ENCODE measurements at regions not wholly inside any gene's neighbourhood (a gene's known extent, or its start where the extent isn't known, plus 50 kb on each side); places are given as distances from the start of the nearest gene placed in this dataset.

DNA sequence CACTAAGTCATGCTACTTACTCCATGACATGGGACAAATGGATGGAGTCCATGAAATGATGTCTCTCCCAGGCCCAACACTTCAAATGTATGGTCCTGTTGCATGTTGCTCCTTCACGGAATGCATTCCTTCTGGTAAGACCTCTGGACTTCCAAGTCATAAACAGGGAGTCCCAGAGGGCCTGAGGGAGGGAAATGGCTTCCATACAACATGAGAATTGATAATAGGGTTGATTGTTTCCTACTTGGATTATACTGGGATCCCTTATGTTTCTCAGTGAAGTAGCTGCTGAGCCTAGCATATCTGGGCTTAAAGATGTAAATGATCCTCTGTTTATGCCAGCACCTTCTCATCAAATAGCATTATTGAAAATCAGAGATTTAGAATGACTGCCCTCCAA is 104.2 kb upstream of the MAGI3 start:
- TF ChIP-seq, protein P1, sequence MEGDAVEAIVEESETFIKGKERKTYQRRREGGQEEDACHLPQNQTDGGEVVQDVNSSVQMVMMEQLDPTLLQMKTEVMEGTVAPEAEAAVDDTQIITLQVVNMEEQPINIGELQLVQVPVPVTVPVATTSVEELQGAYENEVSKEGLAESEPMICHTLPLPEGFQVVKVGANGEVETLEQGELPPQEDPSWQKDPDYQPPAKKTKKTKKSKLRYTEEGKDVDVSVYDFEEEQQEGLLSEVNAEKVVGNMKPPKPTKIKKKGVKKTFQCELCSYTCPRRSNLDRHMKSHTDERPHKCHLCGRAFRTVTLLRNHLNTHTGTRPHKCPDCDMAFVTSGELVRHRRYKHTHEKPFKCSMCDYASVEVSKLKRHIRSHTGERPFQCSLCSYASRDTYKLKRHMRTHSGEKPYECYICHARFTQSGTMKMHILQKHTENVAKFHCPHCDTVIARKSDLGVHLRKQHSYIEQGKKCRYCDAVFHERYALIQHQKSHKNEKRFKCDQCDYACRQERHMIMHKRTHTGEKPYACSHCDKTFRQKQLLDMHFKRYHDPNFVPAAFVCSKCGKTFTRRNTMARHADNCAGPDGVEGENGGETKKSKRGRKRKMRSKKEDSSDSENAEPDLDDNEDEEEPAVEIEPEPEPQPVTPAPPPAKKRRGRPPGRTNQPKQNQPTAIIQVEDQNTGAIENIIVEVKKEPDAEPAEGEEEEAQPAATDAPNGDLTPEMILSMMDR (IDR thresholded peaks at IDR 0.05; ENCODE audit: insufficient read depth, low read depth, low read length): no peak
- DNase-seq (ENCODE audit: low read depth): no peak
- no peak overlapping the region for H3K4me3 ChIP-seq (ENCODE audit: low read depth, low read length)

DNA sequence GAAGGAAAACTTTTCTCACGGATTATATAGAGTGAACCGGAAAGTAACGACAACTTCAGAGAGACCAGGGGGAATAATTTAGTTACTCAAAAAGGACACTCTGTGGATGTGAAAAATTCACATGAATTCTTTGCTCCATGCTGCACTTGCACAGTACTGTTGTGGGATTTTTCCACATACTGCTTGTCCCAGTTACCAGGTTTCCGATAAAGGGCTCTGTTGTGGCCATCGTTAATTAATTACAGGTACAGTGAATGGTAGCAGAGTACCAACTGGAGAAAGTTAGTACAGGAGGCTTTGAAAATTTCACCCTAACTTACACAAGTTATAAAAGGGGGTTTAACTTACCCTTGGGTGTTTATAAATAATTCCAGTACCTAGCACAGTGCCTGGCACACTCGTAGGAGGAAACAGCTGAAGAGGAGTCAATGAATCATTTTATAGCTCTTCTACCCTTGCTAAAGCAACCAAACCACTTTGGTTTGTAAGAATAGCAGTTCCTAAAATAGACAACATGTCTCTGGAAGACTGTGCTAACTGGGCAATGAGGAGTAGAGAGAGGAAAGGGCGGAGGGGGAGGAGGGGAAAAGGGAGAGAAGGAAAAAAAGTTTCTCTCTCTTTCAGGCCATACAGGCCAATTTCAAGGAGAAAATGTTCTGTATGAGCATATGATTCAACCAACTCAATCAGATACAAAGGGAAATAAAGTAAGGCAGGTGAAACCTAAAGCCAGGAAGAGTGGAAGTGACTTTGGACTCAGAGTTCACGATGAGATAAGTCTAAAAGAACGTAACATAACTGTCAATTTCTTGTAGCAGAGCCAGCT is 98.3 kb upstream of the MAGI3 start:
- TF ChIP-seq, protein P1 (IDR thresholded peaks at IDR 0.05; ENCODE audit: insufficient read depth, low read depth, low read length): no peak
- H3K4me3 ChIP-seq (ENCODE audit: low read depth, low read length): no peak overlapping the region
- no peak for DNase-seq (ENCODE audit: low read depth)

DNA sequence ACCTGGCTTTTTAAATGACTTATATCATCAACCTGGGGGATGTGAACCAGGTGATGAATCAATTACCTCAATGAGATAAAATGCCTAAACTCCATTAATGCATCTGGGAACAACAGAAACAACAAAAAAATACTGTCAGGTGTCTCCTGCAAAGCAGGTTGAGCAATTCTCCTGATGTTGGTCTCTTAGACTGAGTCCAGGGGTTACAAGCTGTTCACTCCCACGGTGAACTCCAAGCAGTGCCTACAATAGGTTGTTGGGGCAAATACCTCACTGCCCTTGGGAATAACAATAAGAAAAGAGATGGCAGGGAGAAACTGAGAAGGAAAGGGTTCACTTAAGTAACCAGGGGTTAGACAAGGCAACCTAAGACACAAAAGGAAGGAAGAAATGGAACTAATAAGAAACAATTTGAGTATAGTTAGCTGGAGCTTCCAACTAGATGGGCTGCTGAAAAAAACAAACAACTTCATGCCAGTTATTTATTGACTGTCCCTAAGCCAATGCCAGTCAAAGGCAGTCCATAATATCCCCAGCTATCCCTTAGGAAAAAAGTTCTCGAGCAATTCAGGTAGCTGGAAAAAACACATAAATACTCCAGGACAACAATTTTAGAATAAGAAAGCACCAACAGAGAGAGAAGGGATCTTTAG is 97.6 kb upstream of the MAGI3 start:
- DNase-seq (ENCODE audit: low read depth): no peak
- H3K4me3 ChIP-seq (ENCODE audit: low read depth, low read length): no peak overlapping the region
- TF ChIP-seq, protein P1 (IDR thresholded peaks at IDR 0.05; ENCODE audit: insufficient read depth, low read depth, low read length): no peak

DNA sequence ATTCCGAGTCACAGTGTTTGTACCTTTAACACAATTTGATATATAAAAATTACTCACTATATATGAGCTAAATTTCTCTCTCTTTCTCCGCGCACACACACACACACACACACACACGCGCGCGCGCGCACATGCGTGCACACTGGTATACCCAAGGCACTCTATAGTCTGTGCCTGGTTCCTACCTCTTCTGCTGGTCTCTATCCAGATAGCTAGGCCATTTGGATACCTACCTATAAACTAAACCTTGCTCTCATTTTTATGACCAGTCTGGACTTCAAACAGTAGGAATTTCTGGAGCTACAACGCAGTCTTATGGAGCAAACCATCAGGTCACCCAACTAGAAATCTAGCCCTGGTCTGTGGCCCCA is 97.1 kb upstream of the MAGI3 start:
- TF ChIP-seq, protein P1 (IDR thresholded peaks at IDR 0.05; ENCODE audit: insufficient read depth, low read depth, low read length): no peak
- no peak for DNase-seq (ENCODE audit: low read depth)
- H3K4me3 ChIP-seq (ENCODE audit: low read depth, low read length): no peak overlapping the region

DNA sequence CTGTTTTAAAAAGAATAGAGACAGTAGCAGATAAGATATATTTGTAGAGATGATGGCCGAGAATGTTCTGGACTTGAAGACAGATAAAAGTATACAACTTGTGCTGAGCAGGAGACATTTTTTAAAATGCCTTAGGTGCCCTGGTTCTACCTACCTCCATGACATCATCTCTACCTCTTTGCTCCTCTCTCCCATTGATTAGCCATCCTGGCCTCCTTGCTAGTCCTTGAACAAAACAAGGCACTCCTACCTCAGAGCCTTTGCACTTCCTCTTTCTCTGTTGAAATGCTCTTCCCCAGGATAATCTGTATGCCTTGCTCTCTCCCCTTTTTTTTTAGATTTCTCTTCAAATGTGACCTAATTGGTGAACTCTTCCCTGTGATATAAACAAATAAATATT is 92.6 kb upstream of the MAGI3 start:
- H3K4me3 ChIP-seq (ENCODE audit: low read depth, low read length): no peak overlapping the region
- no peak for DNase-seq (ENCODE audit: low read depth)
- TF ChIP-seq, protein P1 (IDR thresholded peaks at IDR 0.05; ENCODE audit: insufficient read depth, low read depth, low read length): no peak

DNA sequence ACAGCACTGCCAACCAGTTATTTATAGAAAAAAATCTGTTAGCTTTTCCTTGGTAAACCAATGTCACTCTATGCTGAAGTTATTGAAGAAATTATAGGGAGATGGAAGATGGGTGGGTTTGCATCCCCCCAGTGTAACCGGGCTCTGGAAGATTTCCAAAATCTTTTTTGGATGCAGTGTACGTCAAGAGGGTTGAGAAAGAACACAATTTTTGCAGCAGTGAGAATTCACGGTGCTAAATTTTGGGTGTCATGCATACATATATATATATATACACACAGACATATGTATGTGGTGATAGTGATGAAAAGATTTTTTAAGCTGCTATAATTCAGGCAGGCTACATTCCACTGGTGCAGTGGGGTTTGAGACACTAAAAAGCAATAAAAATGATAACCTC is 91.4 kb upstream of the MAGI3 start:
- DNase-seq (ENCODE audit: low read depth): no peak
- TF ChIP-seq, protein P1 (IDR thresholded peaks at IDR 0.05; ENCODE audit: insufficient read depth, low read depth, low read length): no peak
- no peak overlapping the region for H3K4me3 ChIP-seq (ENCODE audit: low read depth, low read length)
